DND-41 (cell line): ENCODE measurements at regions not wholly inside any gene's neighbourhood (a gene's known extent, or its start where the extent isn't known, plus 50 kb on each side); places are given as distances from the start of the nearest gene placed in this dataset.

Experiments
- EZH2 ChIP-seq: IDR thresholded peaks from 3 replicates; pipeline ENCODE4 v1.6.1; 2012; ENCODE audit warnings: borderline replicate concordance, low read depth, mild to moderate bottlenecking, moderate library complexity, low read length, inconsistent platforms; ENCODE audit not compliant: severe bottlenecking
- TF ChIP-seq, protein P1 (sequence below): IDR thresholded peaks from 2 replicates; pipeline ENCODE4 v1.5.1; 2012; ENCODE audit warnings: borderline replicate concordance, low read length, moderate library complexity, mild to moderate bottlenecking; ENCODE audit not compliant: poor library complexity, severe bottlenecking; ENCODE audit errors: extremely low read depth

DNA sequence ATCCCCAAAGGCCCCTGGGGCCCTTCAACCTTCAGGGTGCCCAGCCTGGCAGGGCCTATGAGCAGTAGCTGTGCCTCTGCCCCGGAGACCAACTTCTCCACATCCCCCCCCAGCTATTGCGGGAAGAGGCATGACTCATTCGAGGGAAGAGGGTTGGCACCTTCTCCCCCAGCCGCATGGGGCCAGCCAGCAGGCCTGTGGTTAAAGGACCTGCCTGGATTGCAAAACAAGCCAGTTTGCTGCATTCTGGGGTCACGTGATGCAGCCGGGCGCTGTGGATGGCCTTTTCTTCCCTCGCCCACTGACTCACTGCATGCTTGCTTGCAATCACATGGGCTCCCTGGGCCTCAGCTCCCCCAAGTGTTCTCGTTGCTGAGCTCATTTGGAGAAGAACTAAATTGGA, 182.5 kb downstream of the MAFB start:
- TF ChIP-seq, protein P1, sequence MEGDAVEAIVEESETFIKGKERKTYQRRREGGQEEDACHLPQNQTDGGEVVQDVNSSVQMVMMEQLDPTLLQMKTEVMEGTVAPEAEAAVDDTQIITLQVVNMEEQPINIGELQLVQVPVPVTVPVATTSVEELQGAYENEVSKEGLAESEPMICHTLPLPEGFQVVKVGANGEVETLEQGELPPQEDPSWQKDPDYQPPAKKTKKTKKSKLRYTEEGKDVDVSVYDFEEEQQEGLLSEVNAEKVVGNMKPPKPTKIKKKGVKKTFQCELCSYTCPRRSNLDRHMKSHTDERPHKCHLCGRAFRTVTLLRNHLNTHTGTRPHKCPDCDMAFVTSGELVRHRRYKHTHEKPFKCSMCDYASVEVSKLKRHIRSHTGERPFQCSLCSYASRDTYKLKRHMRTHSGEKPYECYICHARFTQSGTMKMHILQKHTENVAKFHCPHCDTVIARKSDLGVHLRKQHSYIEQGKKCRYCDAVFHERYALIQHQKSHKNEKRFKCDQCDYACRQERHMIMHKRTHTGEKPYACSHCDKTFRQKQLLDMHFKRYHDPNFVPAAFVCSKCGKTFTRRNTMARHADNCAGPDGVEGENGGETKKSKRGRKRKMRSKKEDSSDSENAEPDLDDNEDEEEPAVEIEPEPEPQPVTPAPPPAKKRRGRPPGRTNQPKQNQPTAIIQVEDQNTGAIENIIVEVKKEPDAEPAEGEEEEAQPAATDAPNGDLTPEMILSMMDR, result no peak
- TF ChIP-seq EZH2, result no peak
